ENCODE measurements at regions not wholly inside any gene's neighbourhood (a gene's known extent, or its start where the extent isn't known, plus 50 kb on each side); places are given as distances from the start of the nearest gene placed in this dataset.

- no peak overlapping the region for H3K27ac ChIP-seq (replicated peaks)
- no peak for TF ChIP-seq POLR2AphosphoS5 (IDR thresholded peaks at IDR 0.05; ENCODE audit: low read depth)
- no peak for TF ChIP-seq SPI1 (IDR thresholded peaks at IDR 0.05; ENCODE audit: borderline replicate concordance, low read depth)
- no peak for TF ChIP-seq REST (IDR thresholded peaks at IDR 0.05; ENCODE audit: insufficient replicate concordance, low read depth)
- TF ChIP-seq, protein P1, sequence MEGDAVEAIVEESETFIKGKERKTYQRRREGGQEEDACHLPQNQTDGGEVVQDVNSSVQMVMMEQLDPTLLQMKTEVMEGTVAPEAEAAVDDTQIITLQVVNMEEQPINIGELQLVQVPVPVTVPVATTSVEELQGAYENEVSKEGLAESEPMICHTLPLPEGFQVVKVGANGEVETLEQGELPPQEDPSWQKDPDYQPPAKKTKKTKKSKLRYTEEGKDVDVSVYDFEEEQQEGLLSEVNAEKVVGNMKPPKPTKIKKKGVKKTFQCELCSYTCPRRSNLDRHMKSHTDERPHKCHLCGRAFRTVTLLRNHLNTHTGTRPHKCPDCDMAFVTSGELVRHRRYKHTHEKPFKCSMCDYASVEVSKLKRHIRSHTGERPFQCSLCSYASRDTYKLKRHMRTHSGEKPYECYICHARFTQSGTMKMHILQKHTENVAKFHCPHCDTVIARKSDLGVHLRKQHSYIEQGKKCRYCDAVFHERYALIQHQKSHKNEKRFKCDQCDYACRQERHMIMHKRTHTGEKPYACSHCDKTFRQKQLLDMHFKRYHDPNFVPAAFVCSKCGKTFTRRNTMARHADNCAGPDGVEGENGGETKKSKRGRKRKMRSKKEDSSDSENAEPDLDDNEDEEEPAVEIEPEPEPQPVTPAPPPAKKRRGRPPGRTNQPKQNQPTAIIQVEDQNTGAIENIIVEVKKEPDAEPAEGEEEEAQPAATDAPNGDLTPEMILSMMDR (IDR thresholded peaks at IDR 0.05; ENCODE audit: insufficient read depth, low read length), result no peak
- TF ChIP-seq GABPA (IDR thresholded peaks at IDR 0.05; ENCODE audit: low read depth), result no peak
- H3K4me3 ChIP-seq (replicated peaks; ENCODE audit: insufficient read depth, low read length), result no peak overlapping the region
- H3K27me3 ChIP-seq (ENCODE audit: insufficient read depth, poor library complexity, severe bottlenecking), result no peaks in the 10 kb centered on the region
- DNase-seq (ENCODE audit: low read depth in 1 of 2, low spot score in 1 of 2), result no peak
Observed at GRCh38 chr2:66701251-66701650, 266.3 kb downstream of the MEIS1 start.

GRCh38 chr2:66701656-66702055 lies 266.7 kb downstream of the MEIS1 start:
- H3K27me3 ChIP-seq (ENCODE audit: insufficient read depth, poor library complexity, severe bottlenecking), result no peaks in the 10 kb centered on the region
- no peak overlapping the region for H3K27ac ChIP-seq (replicated peaks)
- TF ChIP-seq GABPA (IDR thresholded peaks at IDR 0.05; ENCODE audit: low read depth) (no peak), SPI1 (IDR thresholded peaks at IDR 0.05; ENCODE audit: borderline replicate concordance, low read depth) (no peak), POLR2AphosphoS5 (IDR thresholded peaks at IDR 0.05; ENCODE audit: low read depth) (no peak), REST (IDR thresholded peaks at IDR 0.05; ENCODE audit: insufficient replicate concordance, low read depth) (no peak)
- TF ChIP-seq, protein P1 (IDR thresholded peaks at IDR 0.05; ENCODE audit: insufficient read depth, low read length), result no peak
- no peak for DNase-seq (ENCODE audit: low read depth in 1 of 2, low spot score in 1 of 2)
- no peak overlapping the region for H3K4me3 ChIP-seq (replicated peaks; ENCODE audit: insufficient read depth, low read length)

- H3K27ac ChIP-seq (replicated peaks), result no peak overlapping the region
- DNase-seq (ENCODE audit: low read depth in 1 of 2, low spot score in 1 of 2), result no peak
- no peak overlapping the region for H3K4me3 ChIP-seq (replicated peaks; ENCODE audit: insufficient read depth, low read length)
- TF ChIP-seq SPI1 (IDR thresholded peaks at IDR 0.05; ENCODE audit: borderline replicate concordance, low read depth), result no peak
- no peak for TF ChIP-seq POLR2AphosphoS5 (IDR thresholded peaks at IDR 0.05; ENCODE audit: low read depth)
- no peak for TF ChIP-seq GABPA (IDR thresholded peaks at IDR 0.05; ENCODE audit: low read depth)
- TF ChIP-seq, protein P1 (IDR thresholded peaks at IDR 0.05; ENCODE audit: insufficient read depth, low read length), result no peak
- TF ChIP-seq REST (IDR thresholded peaks at IDR 0.05; ENCODE audit: insufficient replicate concordance, low read depth), result no peak
- H3K27me3 ChIP-seq (ENCODE audit: insufficient read depth, poor library complexity, severe bottlenecking), result no peaks in the 10 kb centered on the region
Observed at GRCh38 chr2:66702301-66702700, 267.4 kb downstream of the MEIS1 start.
